ENCODE measurements at regions not wholly inside any gene's neighbourhood (a gene's known extent, or its start where the extent isn't known, plus 50 kb on each side); places are given as distances from the start of the nearest gene placed in this dataset.

GRCh38 chr2:236673823-236674185 lies 104.2 kb downstream of the ACKR3 start:
- DNase-seq (ENCODE audit: low spot score), result no peak

- no peak for DNase-seq (ENCODE audit: low spot score)
Observed at GRCh38 chr2:236674238-236674637, 104.6 kb downstream of the ACKR3 start.

- DNase-seq (ENCODE audit: low spot score), result no peak
Observed at GRCh38 chr2:236674646-236675045, 105.0 kb downstream of the ACKR3 start.

- DNase-seq (ENCODE audit: low spot score), result no peak
Observed at GRCh38 chr2:236675051-236675450, 105.4 kb downstream of the ACKR3 start.

- DNase-seq (ENCODE audit: low spot score), result no peak
Observed at GRCh38 chr2:236675526-236675925, 105.9 kb downstream of the ACKR3 start.

GRCh38 chr2:236676136-236676873 lies 106.7 kb downstream of the ACKR3 start:
- DNase-seq (ENCODE audit: low spot score), result peak; percentile 26

- DNase-seq (ENCODE audit: low spot score), result no peak
Observed at GRCh38 chr2:236677368-236677767, 107.7 kb downstream of the ACKR3 start.

- no peak for DNase-seq (ENCODE audit: low spot score)
Observed at GRCh38 chr2:236678307-236678975, 108.8 kb downstream of the ACKR3 start.

- DNase-seq (ENCODE audit: low spot score), result no peak
Observed at GRCh38 chr2:236679884-236680860, 110.5 kb downstream of the ACKR3 start.

- no peak for DNase-seq (ENCODE audit: low spot score)
Observed at GRCh38 chr2:236682651-236683422, 113.2 kb downstream of the ACKR3 start.

GRCh38 chr2:236684504-236685256 lies 115.1 kb downstream of the ACKR3 start:
- no peak for DNase-seq (ENCODE audit: low spot score)

GRCh38 chr2:236685361-236685760 lies 115.7 kb downstream of the ACKR3 start:
- no peak for DNase-seq (ENCODE audit: low spot score)

- no peak for DNase-seq (ENCODE audit: low spot score)
Observed at GRCh38 chr2:236685979-236686520, 116.4 kb downstream of the ACKR3 start.

GRCh38 chr2:236686561-236686960 lies 116.9 kb downstream of the ACKR3 start:
- no peak for DNase-seq (ENCODE audit: low spot score)

- DNase-seq (ENCODE audit: low spot score), result no peak
Observed at GRCh38 chr2:236687296-236687965, 117.8 kb downstream of the ACKR3 start.

GRCh38 chr2:236688157-236688556 lies 118.5 kb downstream of the ACKR3 start:
- no peak for DNase-seq (ENCODE audit: low spot score)

GRCh38 chr2:236688563-236689392 lies 119.2 kb downstream of the ACKR3 start:
- no peak for DNase-seq (ENCODE audit: low spot score)

- no peak for DNase-seq (ENCODE audit: low spot score)
Observed at GRCh38 chr2:236689393-236689700, 119.7 kb downstream of the ACKR3 start.

GRCh38 chr2:236689981-236690380 lies 120.4 kb downstream of the ACKR3 start:
- no peak for DNase-seq (ENCODE audit: low spot score)

All from pons (tissue), 1 donor.